Lung (tissue), 11 donors: ENCODE measurements at regions not wholly inside any gene's neighbourhood (a gene's known extent, or its start where the extent isn't known, plus 50 kb on each side); places are given as distances from the start of the nearest gene placed in this dataset.

Source experiments
- ATAC-seq: fragments of 200-7000 bp; cut with Tn5 transposase; one replicate; pipeline ENCODE4 v1.9.1; 2020; ENCODE audit warnings: moderate number of reproducible peaks; ENCODE audit not compliant: insufficient read depth, low FRiP score
- DNase-seq, 3 donors: peaks; one replicate each; pipeline ENCODE4 v3.0.0-alpha.2; 2013 to 2017
- H3K27ac ChIP-seq, 2 donors: one replicate each; pipeline ENCODE4 v1.5.1; 2013; ENCODE audit warnings: mild to moderate bottlenecking in 2 of 2, moderate library complexity in 2 of 2, control low read depth in 1 of 2, inconsistent platforms in 1 of 2, low read depth in 1 of 2, low read length in 1 of 2
- H3K27me3 ChIP-seq, 3 donors: one replicate each; pipeline ENCODE4 v1.5.1; 2013; ENCODE audit warnings: low read length in 2 of 3; ENCODE audit not compliant: control insufficient read depth in 3 of 3, insufficient read depth in 3 of 3
- H3K36me3 ChIP-seq, 4 donors: one replicate each; pipeline ENCODE4 v1.5.1; 2013; ENCODE audit warnings: low read length in 4 of 4, mild to moderate bottlenecking in 1 of 4, moderate library complexity in 1 of 4; ENCODE audit not compliant: control insufficient read depth in 4 of 4, insufficient read depth in 4 of 4
- H3K4me1 ChIP-seq, 5 donors: one replicate each; pipeline ENCODE4 v1.5.1; 2013; ENCODE audit warnings: low read length in 5 of 5, mild to moderate bottlenecking in 2 of 5, moderate library complexity in 1 of 5; ENCODE audit not compliant: control insufficient read depth in 5 of 5, insufficient read depth in 5 of 5
- H3K4me3 ChIP-seq: one replicate; pipeline ENCODE4 v1.5.1; 2013; ENCODE audit warnings: mild to moderate bottlenecking, control low read depth, moderate library complexity
- H3K9ac ChIP-seq, 2 donors: one replicate each; pipeline ENCODE4 v1.5.1; 2013; ENCODE audit warnings: low read length in 2 of 2, control low read depth in 1 of 2; ENCODE audit not compliant: insufficient read depth in 1 of 2
- H3K9me3 ChIP-seq, 4 donors: one replicate each; pipeline ENCODE4 v1.5.1; 2013; ENCODE audit warnings: low read length in 3 of 4, mild to moderate bottlenecking in 1 of 4, moderate library complexity in 1 of 4; ENCODE audit not compliant: control insufficient read depth in 4 of 4, insufficient read depth in 3 of 4
- CTCF ChIP-seq: IDR thresholded peaks from 2 replicates; pipeline ENCODE4 v1.5.1; 2012; ENCODE audit warnings: mild to moderate bottlenecking; ENCODE audit errors: control extremely low read depth, extremely low read depth
- WGBS, 2 donors: extraction: QIAGEN DNeasy Blood & Tissue Kit; methylation state at CpG; one replicate each; pipeline ENCODE4 v1.1.7; 2013; 5-methylcytosine and 5-hydroxymethylcytosine counted together
- donor health status: control.
- donor health status: control.
- donor health status: Bipolar disorder and iron deficiency.
- donor health status: healthy.
- donor health status: DM: yes; HTN: yes; CAD: no.

DNA sequence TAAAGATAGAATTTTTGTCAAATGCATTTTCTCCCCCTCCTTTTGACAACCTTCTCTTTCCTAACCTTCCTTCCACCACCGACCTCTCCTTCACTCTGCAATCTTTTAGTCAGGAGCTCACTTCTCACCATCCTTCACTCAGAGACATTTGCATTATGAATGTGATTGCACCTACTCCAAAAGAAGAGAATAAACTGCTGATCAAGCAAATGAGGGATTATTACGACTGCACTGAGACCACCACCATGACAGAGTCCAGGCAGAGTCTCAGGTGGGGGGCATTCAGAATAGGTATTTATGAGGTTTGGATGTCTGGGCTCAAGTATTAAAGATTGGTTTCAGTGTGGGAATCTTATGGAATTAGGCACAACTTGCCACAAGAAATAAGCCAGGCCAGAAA lies 483.9 kb downstream of the PTH2R start:
- H3K9ac ChIP-seq: no peak overlapping the region

GRCh38 chr2:208892203-208892602 lies 485.6 kb downstream of the PTH2R start:
- H3K4me3 ChIP-seq: no peak overlapping the region
- H3K4me1 ChIP-seq: no peaks in the 10 kb centered on the region
- no peak for DNase-seq
- ATAC-seq: no peak
- TF ChIP-seq CTCF: no peak
- H3K27me3 ChIP-seq: no peaks in the 10 kb centered on the region
- no peak overlapping the region for H3K9ac ChIP-seq
- H3K9me3 ChIP-seq: no peaks in the 10 kb centered on the region
- no peaks in the 10 kb centered on the region for H3K36me3 ChIP-seq
- H3K27ac ChIP-seq: no peak overlapping the region

More for the DNA sequence above, 483.9 kb downstream of the PTH2R start:
- H3K27ac ChIP-seq: no peak overlapping the region
- no peaks in the 10 kb centered on the region for H3K36me3 ChIP-seq
- no peaks in the 10 kb centered on the region for H3K4me1 ChIP-seq
- H3K27me3 ChIP-seq: no peaks in the 10 kb centered on the region
- no peak for DNase-seq
- no peak for TF ChIP-seq CTCF
- no peaks in the 10 kb centered on the region for H3K9me3 ChIP-seq
- ATAC-seq: no peak
- 79 to 80% methylated on average over 2 of the region's 2 CpGs for WGBS, 2 donors
- H3K4me3 ChIP-seq: no peak overlapping the region

DNA sequence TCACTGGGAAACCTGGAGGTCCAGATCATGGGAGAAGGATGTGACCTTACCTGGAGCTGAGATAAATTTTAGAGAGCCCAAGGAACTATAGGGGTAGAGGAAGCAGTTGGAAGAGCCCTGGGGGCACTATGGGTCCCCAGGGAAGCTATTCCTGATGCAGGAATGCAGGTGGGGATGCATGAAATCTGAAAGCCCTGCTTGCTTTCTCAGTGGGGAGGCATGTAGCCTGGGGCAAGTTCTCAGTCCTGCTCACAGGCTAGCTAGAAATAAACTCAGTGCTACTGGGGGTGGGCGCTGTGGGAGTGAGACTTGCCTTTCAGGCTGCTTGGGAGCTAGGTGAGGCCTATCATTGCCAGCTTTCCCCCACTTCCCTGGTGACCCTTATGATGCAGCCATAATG lies 499.7 kb downstream of the PTH2R start:
- WGBS, 2 donors: 79 to 86% methylated on average over 1 of the region's 1 CpG
- Histone ChIP-seq H3K9me3 (peaks cover 0 to 2% (median 0%) of the 10 kb centered on the region in 4 donors), H3K4me3 (no peak overlapping the region), H3K36me3 (no peaks in the 10 kb centered on the region), H3K27ac (no peak overlapping the region), H3K27me3 (no peaks in the 10 kb centered on the region), H3K9ac (no peak overlapping the region), H3K4me1 (no peaks in the 10 kb centered on the region)
- ATAC-seq (no peak), DNase-seq (no peak)
- TF ChIP-seq CTCF: no peak

GRCh38 chr2:208915401-208915800 lies 508.4 kb upstream of the MAP2 start:
- no peak overlapping the region for H3K4me3 ChIP-seq
- no peaks in the 10 kb centered on the region for H3K27me3 ChIP-seq
- WGBS, 2 donors: 81 to 91% methylated on average over 4 of the region's 4 CpGs
- no peaks in the 10 kb centered on the region for H3K9me3 ChIP-seq
- TF ChIP-seq CTCF: no peak
- H3K27ac ChIP-seq: no peak overlapping the region
- H3K36me3 ChIP-seq: no peaks in the 10 kb centered on the region
- no peak for DNase-seq
- H3K4me1 ChIP-seq: no peaks in the 10 kb centered on the region
- no peak for ATAC-seq
- H3K9ac ChIP-seq: no peak overlapping the region
